H1 (cell line): ENCODE measurements at regions not wholly inside any gene's neighbourhood (a gene's known extent, or its start where the extent isn't known, plus 50 kb on each side); places are given as distances from the start of the nearest gene placed in this dataset.

Experiments
- CTCF ChIA-PET: fragments of 300-600 bp; sonication (Branson Sonifier 250); formaldehyde crosslinking; loops from one replicate; lab custom pipeline; 2021; ENCODE audit not compliant: partially characterized antibody; lab: Charles Lee
- POLR2A ChIA-PET: fragments of 300-600 bp; sonication (Branson Sonifier 250); formaldehyde crosslinking; loops from one replicate; lab custom pipeline; 2021; ENCODE audit warnings: inconsistent platforms; ENCODE audit not compliant: partially characterized antibody; lab: Charles Lee
- DNase-seq, 2 experiments: peaks; one replicate each; pipeline versions ENCODE4 v3.0.0 to v3.0.0-alpha.2; 2010 to 2022; ENCODE audit warnings: low spot score in 2 of 2, low read depth in 1 of 2, mixed read lengths in 1 of 2
- FAIRE-seq: peaks from 2 replicates; lab custom pipeline; 2011; peaks lifted over from hg19 to GRCh38; lab: Jason Lieb, UNC
- H2AFZ ChIP-seq: 2 replicates; pipeline ENCODE4 v1.8.1; 2012; ENCODE audit warnings: low read length, inconsistent platforms
- H2AK5ac ChIP-seq: 2 replicates; pipeline ENCODE4 v1.6.1; 2013; ENCODE audit warnings: low read depth, low read length
- H2BK120ac ChIP-seq: replicated peaks from 2 replicates; pipeline ENCODE3; 2013; ENCODE audit warnings: low read depth, low read length, inconsistent platforms
- H2BK12ac ChIP-seq: 2 replicates; pipeline ENCODE4 v1.6.1; 2013; ENCODE audit warnings: low read depth, low read length
- H2BK15ac ChIP-seq: 2 replicates; pipeline ENCODE4 v1.6.1; 2013; ENCODE audit warnings: low read length
- H2BK20ac ChIP-seq: 2 replicates; pipeline ENCODE4 v1.6.1; 2013; ENCODE audit warnings: low read length
- H2BK5ac ChIP-seq: 2 replicates; pipeline ENCODE4 v1.6.1; 2013; ENCODE audit warnings: low read depth, low read length
- H3K14ac ChIP-seq: 2 replicates; pipeline ENCODE4 v1.6.1; 2013; ENCODE audit warnings: inconsistent platforms; ENCODE audit not compliant: insufficient read length
- H3K18ac ChIP-seq: 2 replicates; pipeline ENCODE4 v1.6.1; 2013; ENCODE audit warnings: low read length; ENCODE audit errors: extremely low read depth
- H3K23ac ChIP-seq: 2 replicates; pipeline ENCODE4 v1.6.1; 2013; ENCODE audit warnings: inconsistent platforms; ENCODE audit not compliant: insufficient read length
- H3K23me2 ChIP-seq: 2 replicates; pipeline ENCODE4 v1.6.1; 2013; ENCODE audit warnings: low read depth, low read length
- H3K27ac ChIP-seq: 2 replicates; pipeline ENCODE4 v1.6.1; 2011; ENCODE audit warnings: low read depth, low read length, inconsistent platforms
- H3K27me3 ChIP-seq, 4 experiments: replicated peaks in 1 of 4; 1 replicate in 1 of 4; 2 replicates in 3 of 4; pipeline versions ENCODE4 v1.6.1 to v1.8.1; 2011 to 2013; ENCODE audit warnings: low read length in 3 of 4, mild to moderate bottlenecking in 3 of 4, inconsistent platforms in 2 of 4, mixed read lengths in 2 of 4, moderate library complexity in 1 of 4; ENCODE audit not compliant: control insufficient read depth in 3 of 4, insufficient read depth in 3 of 4; ENCODE audit errors: extremely low read depth in 1 of 4
- H3K36me3 ChIP-seq, 4 experiments: 2 replicates each; pipeline versions ENCODE4 v1.6.1 to v1.8.1; 2011 to 2013; ENCODE audit warnings: mild to moderate bottlenecking in 4 of 4, low read length in 3 of 4, moderate library complexity in 2 of 4, control low read depth in 1 of 4, inconsistent platforms in 1 of 4; ENCODE audit not compliant: insufficient read depth in 4 of 4, control insufficient read depth in 2 of 4
- H3K4ac ChIP-seq: replicated peaks from 2 replicates; pipeline ENCODE3; 2013; ENCODE audit warnings: low read length, low read depth, mixed read lengths, inconsistent platforms; ENCODE audit not compliant: insufficient read length
- H3K4me1 ChIP-seq, 4 experiments: replicated peaks in 1 of 4; 1 replicate in 1 of 4; 2 replicates in 3 of 4; pipeline versions ENCODE4 v1.6.1 to v1.8.1; 2011 to 2013; ENCODE audit warnings: low read length in 3 of 4, inconsistent platforms in 2 of 4, mixed read lengths in 1 of 4; ENCODE audit not compliant: insufficient read depth in 4 of 4, control insufficient read depth in 3 of 4
- H3K4me2 ChIP-seq, 2 experiments: 2 replicates each; pipeline versions ENCODE4 v1.6.1 to v1.8.1; 2011 to 2013; ENCODE audit warnings: low read depth in 2 of 2, low read length in 2 of 2, control low read depth in 1 of 2, inconsistent platforms in 1 of 2, mild to moderate bottlenecking in 1 of 2; ENCODE audit not compliant: insufficient read depth in 1 of 2
- H3K4me3 ChIP-seq, 4 experiments: fragments of 200-600, 300-600 bp in 1 of 4; sonication (generic), shearing (Covaris generic), sonication (Bioruptor Twin) in 1 of 4; 2 replicates each; pipeline versions ENCODE4 v1.5.1 to v1.8.1; 2011 to 2016; ENCODE audit warnings: low read length in 4 of 4, low read depth in 3 of 4, control low read depth in 2 of 4, inconsistent platforms in 2 of 4, mild to moderate bottlenecking in 2 of 4, mixed read lengths in 1 of 4, moderate library complexity in 1 of 4; ENCODE audit not compliant: insufficient read depth in 2 of 4; ENCODE audit errors: extremely low read depth in 1 of 4
- H3K56ac ChIP-seq: replicated peaks from 2 replicates; pipeline ENCODE3; 2013; ENCODE audit warnings: low read depth, mild to moderate bottlenecking, mixed read lengths, low read length, inconsistent platforms; ENCODE audit not compliant: insufficient read length
- H3K79me1 ChIP-seq: 2 replicates; pipeline ENCODE4 v1.6.1; 2013; ENCODE audit warnings: low read depth, low read length, control low read depth
- H3K79me2 ChIP-seq, 2 experiments: 2 replicates each; pipeline versions ENCODE4 v1.6.1 to v1.8.1; 2012 to 2013; ENCODE audit warnings: low read length in 2 of 2, mild to moderate bottlenecking in 2 of 2, inconsistent platforms in 1 of 2; ENCODE audit not compliant: insufficient read depth in 2 of 2, control insufficient read depth in 1 of 2
- H3K9ac ChIP-seq, 4 experiments: replicated peaks in 1 of 4; 1 replicate in 1 of 4; 2 replicates in 3 of 4; pipeline versions ENCODE4 v1.6.1 to v1.8.1; 2011 to 2013; ENCODE audit warnings: low read depth in 3 of 4, low read length in 3 of 4, control low read depth in 2 of 4, mild to moderate bottlenecking in 2 of 4, moderate library complexity in 2 of 4, inconsistent platforms in 1 of 4; ENCODE audit errors: extremely low read depth in 1 of 4
- H3K9me3 ChIP-seq, 2 experiments: 2 replicates each; pipeline versions ENCODE4 v1.6.1 to v1.8.1; 2012 to 2013; ENCODE audit warnings: mild to moderate bottlenecking in 2 of 2, moderate library complexity in 2 of 2, control low read depth in 1 of 2, inconsistent platforms in 1 of 2, low read depth in 1 of 2, low read length in 1 of 2, mixed read lengths in 1 of 2; ENCODE audit not compliant: insufficient read depth in 2 of 2
- H4K20me1 ChIP-seq, 2 experiments: replicated peaks in 1 of 2; 2 replicates each; pipeline versions ENCODE3 to v1.8.1; 2011 to 2013; ENCODE audit warnings: inconsistent platforms in 2 of 2, low read length in 2 of 2, mild to moderate bottlenecking in 1 of 2; ENCODE audit not compliant: insufficient read depth in 2 of 2, control insufficient read depth in 1 of 2
- H4K5ac ChIP-seq: 2 replicates; pipeline ENCODE4 v1.6.1; 2013; ENCODE audit warnings: low read length, low read depth, mixed read lengths, inconsistent platforms; ENCODE audit not compliant: insufficient read length
- H4K8ac ChIP-seq: 2 replicates; pipeline ENCODE4 v1.8.0; 2013; ENCODE audit warnings: mild to moderate bottlenecking, moderate library complexity, low read length, inconsistent platforms; ENCODE audit not compliant: insufficient read depth; ENCODE audit errors: extremely low read depth
- H4K91ac ChIP-seq: replicated peaks from 2 replicates; pipeline ENCODE3; 2013; ENCODE audit warnings: low read length, mixed read lengths, inconsistent platforms; ENCODE audit not compliant: insufficient read length
- BRCA1 ChIP-seq: IDR thresholded peaks from 2 replicates; pipeline ENCODE4 v1.6.1; 2012; ENCODE audit warnings: low read depth, low read length, improper control_type of control experiment
- EGR1 ChIP-seq: IDR thresholded peaks from 2 replicates; pipeline ENCODE4 v1.6.1; 2011; ENCODE audit warnings: low read depth, low read length, borderline replicate concordance
- JUND ChIP-seq: IDR thresholded peaks from 2 replicates; pipeline ENCODE4 v1.6.1; 2011; ENCODE audit warnings: mild to moderate bottlenecking, improper control_type of control experiment, low read length
- NANOG ChIP-seq: IDR thresholded peaks from 2 replicates; pipeline ENCODE4 v1.6.1; 2011; ENCODE audit warnings: low read length, low read depth, mild to moderate bottlenecking, inconsistent platforms; ENCODE audit not compliant: insufficient read depth, poor library complexity, severe bottlenecking
- POU5F1 ChIP-seq: IDR thresholded peaks from 2 replicates; pipeline ENCODE4 v1.6.1; 2011; ENCODE audit warnings: low read depth, mild to moderate bottlenecking, low read length, moderate library complexity
- RAD21 ChIP-seq, 2 experiments: IDR thresholded peaks in 1 of 2; conservative IDR thresholded peaks in 1 of 2; 2 replicates each; pipeline ENCODE4 v1.6.1; 2011; ENCODE audit warnings: low read depth in 2 of 2, low read length in 2 of 2, improper control_type of control experiment in 1 of 2, inconsistent platforms in 1 of 2, mild to moderate bottlenecking in 1 of 2, moderate library complexity in 1 of 2
- RBBP5 ChIP-seq: IDR thresholded peaks from 2 replicates; pipeline ENCODE4 v1.7.1; 2012; ENCODE audit warnings: low read depth, mild to moderate bottlenecking, inconsistent platforms, low read length, moderate library complexity, borderline replicate concordance
- TAF7 ChIP-seq: optimal IDR thresholded peaks from 2 replicates; pipeline ENCODE3; 2011; ENCODE audit warnings: low read depth, mild to moderate bottlenecking, inconsistent platforms, low read length, moderate library complexity, borderline replicate concordance
- USF2 ChIP-seq: IDR thresholded peaks from 2 replicates; pipeline ENCODE4 v1.6.1; 2011; ENCODE audit warnings: low read length, improper control_type of control experiment
- YY1 ChIP-seq: IDR thresholded peaks from 2 replicates; pipeline ENCODE4 v1.6.1; 2011; ENCODE audit warnings: low read depth, mild to moderate bottlenecking, low read length
- WGBS, 2 experiments: shearing (Covaris generic) in 1 of 2; methylation state at CpG; one replicate each; pipeline versions ENCODE4 v1.1.6 to v1.1.7; 2013 to 2015; ENCODE audit warnings: low lambda C conversion rate in 2 of 2, mixed read lengths in 2 of 2, inconsistent platforms in 1 of 2, low coverage in 1 of 2, missing lambda C conversion rate in 1 of 2; ENCODE audit not compliant: insufficient replicate concordance in 2 of 2, insufficient coverage in 1 of 2, insufficient read length in 1 of 2; ENCODE audit errors: extremely low coverage in 1 of 2, missing lambda C conversion rate in 1 of 2; 5-methylcytosine and 5-hydroxymethylcytosine counted together

GRCh38 chr14:87160989-87161388 is 832.0 kb downstream of the GALC start:
- no peak overlapping the region for H3K18ac ChIP-seq
- H3K36me3 ChIP-seq: no peaks in the 10 kb centered on the region
- H3K79me1 ChIP-seq: no peaks in the 10 kb centered on the region
- no peak overlapping the region for H3K27ac ChIP-seq
- H2BK120ac ChIP-seq: no peak overlapping the region
- H2BK20ac ChIP-seq: no peak overlapping the region
- H2BK12ac ChIP-seq: no peak overlapping the region
- H2AFZ ChIP-seq: no peak overlapping the region
- H3K23me2 ChIP-seq: no peaks in the 10 kb centered on the region
- no peak overlapping the region for H3K4ac ChIP-seq
- H3K4me3 ChIP-seq: no peak overlapping the region
- no peak overlapping the region for H3K14ac ChIP-seq
- FAIRE-seq (no peak), DNase-seq (no peak)
- H4K20me1 ChIP-seq: no peaks in the 10 kb centered on the region
- no peak overlapping the region for H4K8ac ChIP-seq
- H3K9me3 ChIP-seq: no peaks in the 10 kb centered on the region
- no peak overlapping the region for H2BK15ac ChIP-seq
- WGBS, 2 experiments: 48% methylated on average over 2 of the region's 2 CpGs; no CpG with 5 or more reads in 1 of the 2 experiments
- H3K79me2 ChIP-seq: no peaks in the 10 kb centered on the region
- H4K91ac ChIP-seq: no peak overlapping the region
- peaks cover 0 to 6% (median 1%) of the 10 kb centered on the region in 4 experiments; a peak in 3 of 7 replicates for H3K4me1 ChIP-seq
- H3K56ac ChIP-seq: no peak overlapping the region
- H4K5ac ChIP-seq: no peak overlapping the region
- no peak overlapping the region for H3K23ac ChIP-seq
- TF ChIP-seq BRCA1 (no peak), JUND (no peak), RBBP5 (no peak), TAF7 (no peak), USF2 (no peak), YY1 (no peak), RAD21 (IDR thresholded peaks at IDR 0.05 in 1 of 2, conservative IDR thresholded peaks at IDR 0.05 in 1 of 2; ENCODE audit: low read depth in 2 of 2, low read length in 2 of 2) (no peak), NANOG (no peak), POU5F1 (no peak), EGR1 (no peak)
- no peak overlapping the region for H2AK5ac ChIP-seq
- no peak overlapping the region for H3K4me2 ChIP-seq
- H3K27me3 ChIP-seq: no peaks in the 10 kb centered on the region
- no peak overlapping the region for H2BK5ac ChIP-seq
- POLR2A ChIA-PET: no interaction called here
- H3K9ac ChIP-seq: no peak overlapping the region
- CTCF ChIA-PET: no interaction called here
